HG03457 (cell line): ENCODE measurements at regions not wholly inside any gene's neighbourhood (a gene's known extent, or its start where the extent isn't known, plus 50 kb on each side); places are given as distances from the start of the nearest gene placed in this dataset.
"Not testable (repeated sequence)": the region's sequence is repeated elsewhere in the genome, so short reads cannot be mapped to it uniquely, and the experiment has no call there.

Experiments
- ATAC-seq: cut with Tn5 transposase; IDR thresholded peaks from one replicate; pipeline ENCODE4 v1.9.1; 2021; ENCODE audit warnings: moderate number of reproducible peaks; ENCODE audit not compliant: unreplicated experiment

- ATAC-seq: no peak
Measured at GRCh38 chr20:24418731-24419130, 50.7 kb upstream of the SYNDIG1 start.

GRCh38 chr20:24417485-24417884, 51.9 kb upstream of the SYNDIG1 start:
- ATAC-seq: no peak

GRCh38 chr20:24415444-24415843, 54.0 kb upstream of the SYNDIG1 start:
- not testable (repeated sequence) for ATAC-seq

- ATAC-seq: no peak
Measured at GRCh38 chr20:24411834-24412216, 57.6 kb upstream of the SYNDIG1 start.

- no peak for ATAC-seq
Measured at GRCh38 chr20:24411003-24411833, 58.2 kb upstream of the SYNDIG1 start.

- ATAC-seq: no peak
Measured at GRCh38 chr20:24407151-24407550, 62.3 kb upstream of the SYNDIG1 start.

GRCh38 chr20:24406750-24407149, 62.7 kb upstream of the SYNDIG1 start:
- ATAC-seq: no peak

GRCh38 chr20:24406251-24406650, 63.2 kb upstream of the SYNDIG1 start:
- ATAC-seq: no peak

- no peak for ATAC-seq
Measured at GRCh38 chr20:24405810-24406209, 63.6 kb upstream of the SYNDIG1 start.

- ATAC-seq: no peak
Measured at GRCh38 chr20:24403406-24403805, 66.0 kb upstream of the SYNDIG1 start.

- ATAC-seq: no peak
Measured at GRCh38 chr20:24402188-24402587, 67.2 kb upstream of the SYNDIG1 start.

- ATAC-seq: no peak
Measured at GRCh38 chr20:24395151-24395550, 74.3 kb upstream of the SYNDIG1 start.

- ATAC-seq: no peak
Measured at GRCh38 chr20:24393903-24394302, 75.5 kb upstream of the SYNDIG1 start.

GRCh38 chr20:24392612-24393011, 76.8 kb upstream of the SYNDIG1 start:
- no peak for ATAC-seq

GRCh38 chr20:24389686-24390085, 79.7 kb upstream of the SYNDIG1 start:
- no peak for ATAC-seq

GRCh38 chr20:24388828-24389380, 80.5 kb upstream of the SYNDIG1 start:
- ATAC-seq: no peak

GRCh38 chr20:24385547-24385946, 83.9 kb upstream of the SYNDIG1 start:
- no peak for ATAC-seq

- ATAC-seq: no peak
Measured at GRCh38 chr20:24384865-24385264, 84.6 kb upstream of the SYNDIG1 start.

- ATAC-seq: no peak
Measured at GRCh38 chr20:24382743-24383142, 86.7 kb upstream of the SYNDIG1 start.

GRCh38 chr20:24382331-24382730, 87.1 kb upstream of the SYNDIG1 start:
- ATAC-seq: no peak

GRCh38 chr20:24381886-24382285, 87.5 kb upstream of the SYNDIG1 start:
- no peak for ATAC-seq

- ATAC-seq: no peak
Measured at GRCh38 chr20:24379484-24379927, 89.9 kb upstream of the SYNDIG1 start.
